Astrocyte of the spinal cord (primary cell): ENCODE measurements at regions not wholly inside any gene's neighbourhood (a gene's known extent, or its start where the extent isn't known, plus 50 kb on each side); places are given as distances from the start of the nearest gene placed in this dataset.

ENCODE experiments used
- DNase-seq: peaks from one replicate; pipeline ENCODE4 v3.0.0; 2011; ENCODE audit warnings: low read depth, low spot score
- H3K4me3 ChIP-seq: 2 replicates; pipeline ENCODE4 v1.5.1; 2011; ENCODE audit warnings: low read depth, mild to moderate bottlenecking, low read length, moderate library complexity
- in situ Hi-C: cut with HindIII; loops from 2 replicates; pipeline ENCODE4 v1.10.0; 2017; ENCODE audit warnings: low sequenced_read_pairs
- TF ChIP-seq, protein P1 (sequence below): IDR thresholded peaks from 2 replicates; pipeline ENCODE4 v1.5.1; 2012; ENCODE audit warnings: low read depth, mild to moderate bottlenecking, low read length, inconsistent platforms

DNA sequence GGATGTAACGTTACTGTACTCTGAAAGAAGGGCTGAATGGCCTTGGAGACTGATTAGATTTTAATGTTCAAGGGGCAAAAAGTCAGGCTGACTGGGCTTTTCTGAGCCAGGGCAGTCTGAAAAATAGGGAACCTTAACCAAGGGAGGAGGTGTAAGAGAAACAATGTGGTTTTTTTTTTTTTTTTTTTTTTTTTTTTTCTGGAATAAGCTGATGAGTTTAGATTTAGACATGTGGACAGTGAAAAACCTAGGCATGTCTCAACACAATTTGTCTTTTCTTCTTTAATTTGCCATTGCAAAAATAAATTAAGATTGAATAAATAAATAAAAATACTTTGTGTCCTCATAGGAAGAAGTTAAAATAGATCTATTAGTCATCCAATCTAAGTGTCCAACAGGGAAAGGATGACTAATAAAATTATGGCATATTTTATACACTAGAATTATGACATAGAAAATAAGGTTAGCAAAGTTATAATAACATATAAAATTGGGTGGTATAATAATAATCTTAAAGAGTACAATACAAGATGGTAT lies 237.6 kb upstream of the TRIB2 start:
- in situ Hi-C loops, result no loop called here
- TF ChIP-seq, protein P1, sequence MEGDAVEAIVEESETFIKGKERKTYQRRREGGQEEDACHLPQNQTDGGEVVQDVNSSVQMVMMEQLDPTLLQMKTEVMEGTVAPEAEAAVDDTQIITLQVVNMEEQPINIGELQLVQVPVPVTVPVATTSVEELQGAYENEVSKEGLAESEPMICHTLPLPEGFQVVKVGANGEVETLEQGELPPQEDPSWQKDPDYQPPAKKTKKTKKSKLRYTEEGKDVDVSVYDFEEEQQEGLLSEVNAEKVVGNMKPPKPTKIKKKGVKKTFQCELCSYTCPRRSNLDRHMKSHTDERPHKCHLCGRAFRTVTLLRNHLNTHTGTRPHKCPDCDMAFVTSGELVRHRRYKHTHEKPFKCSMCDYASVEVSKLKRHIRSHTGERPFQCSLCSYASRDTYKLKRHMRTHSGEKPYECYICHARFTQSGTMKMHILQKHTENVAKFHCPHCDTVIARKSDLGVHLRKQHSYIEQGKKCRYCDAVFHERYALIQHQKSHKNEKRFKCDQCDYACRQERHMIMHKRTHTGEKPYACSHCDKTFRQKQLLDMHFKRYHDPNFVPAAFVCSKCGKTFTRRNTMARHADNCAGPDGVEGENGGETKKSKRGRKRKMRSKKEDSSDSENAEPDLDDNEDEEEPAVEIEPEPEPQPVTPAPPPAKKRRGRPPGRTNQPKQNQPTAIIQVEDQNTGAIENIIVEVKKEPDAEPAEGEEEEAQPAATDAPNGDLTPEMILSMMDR, result no peak
- peak; percentile 44 for DNase-seq
- H3K4me3 ChIP-seq, result no peak overlapping the region

DNA sequence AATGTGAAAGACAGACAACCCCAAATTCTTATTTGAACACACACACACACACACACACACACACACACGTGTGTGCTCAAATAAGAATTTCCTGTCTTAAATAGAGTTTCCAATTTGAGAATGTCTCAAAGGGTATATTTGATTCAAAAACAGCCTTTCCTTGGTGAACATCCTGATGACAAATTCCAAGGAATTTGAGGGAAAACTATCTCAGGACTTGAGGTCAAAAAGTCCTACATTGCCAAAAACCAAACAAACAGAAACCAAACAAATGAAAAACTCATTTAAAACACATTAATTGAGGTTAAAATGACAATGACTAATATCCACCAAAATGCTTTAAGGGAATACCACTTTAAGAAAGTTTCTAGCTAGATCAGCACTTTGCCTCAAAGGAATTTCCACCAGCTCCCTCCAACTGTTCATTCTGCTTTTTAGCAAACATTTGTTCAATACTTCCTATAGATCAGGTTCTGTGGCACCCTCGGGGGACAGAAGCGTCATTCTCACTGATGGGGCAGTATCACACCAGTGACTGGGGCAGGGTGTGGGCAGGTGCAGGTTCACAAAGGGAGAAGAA lies 232.1 kb upstream of the TRIB2 start:
- peak; percentile 42 for DNase-seq
- no peak overlapping the region for H3K4me3 ChIP-seq
- TF ChIP-seq, protein P1, result no peak
- in situ Hi-C loops, result no loop called here

DNA sequence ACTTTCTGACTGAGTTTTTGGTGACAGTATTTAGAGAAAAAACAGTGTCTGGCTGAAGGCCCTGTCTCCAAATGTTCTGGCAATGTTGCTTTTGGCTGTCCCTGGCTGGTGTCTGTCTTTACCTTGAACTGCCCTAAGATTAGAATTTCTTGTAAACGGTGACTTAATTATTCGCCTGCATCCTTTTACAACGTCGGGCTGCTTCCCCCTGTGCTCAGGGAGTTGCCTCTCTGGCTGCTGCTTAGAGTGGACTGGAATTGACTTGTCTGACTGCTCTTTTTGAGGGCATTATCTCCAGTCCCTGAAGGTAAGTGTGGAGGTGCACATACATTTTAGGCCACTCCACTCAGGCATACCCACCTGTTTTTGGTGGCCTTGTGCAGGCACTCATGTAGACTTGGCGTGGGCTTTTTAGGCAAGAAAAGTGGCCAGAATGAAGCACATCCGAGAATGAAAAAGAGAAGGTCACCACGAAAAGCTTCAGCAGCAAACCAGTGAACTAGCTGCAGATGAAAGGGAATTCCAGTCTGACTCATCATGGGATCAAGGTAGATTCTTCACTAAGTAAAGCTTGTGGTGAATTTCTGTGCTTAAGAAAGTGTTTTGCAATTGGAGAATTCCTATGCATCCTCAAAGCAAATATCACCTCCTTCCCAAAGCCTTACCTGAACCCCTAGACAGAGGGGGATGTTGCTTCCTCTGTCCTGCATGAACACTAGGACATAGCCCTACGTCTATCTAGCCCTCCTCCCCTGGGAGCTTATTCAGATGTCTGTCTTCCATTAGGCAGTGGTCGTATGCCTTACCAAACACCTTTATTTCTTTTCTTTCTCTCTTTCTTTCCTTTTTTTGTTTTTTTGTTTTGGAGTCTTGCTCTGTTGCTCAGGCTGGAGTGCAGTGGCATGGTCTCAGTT lies 230.3 kb upstream of the TRIB2 start:
- in situ Hi-C loops, result no loop called here
- TF ChIP-seq, protein P1, result no peak
- H3K4me3 ChIP-seq, result no peak overlapping the region
- DNase-seq, result peak; percentile 55

DNA sequence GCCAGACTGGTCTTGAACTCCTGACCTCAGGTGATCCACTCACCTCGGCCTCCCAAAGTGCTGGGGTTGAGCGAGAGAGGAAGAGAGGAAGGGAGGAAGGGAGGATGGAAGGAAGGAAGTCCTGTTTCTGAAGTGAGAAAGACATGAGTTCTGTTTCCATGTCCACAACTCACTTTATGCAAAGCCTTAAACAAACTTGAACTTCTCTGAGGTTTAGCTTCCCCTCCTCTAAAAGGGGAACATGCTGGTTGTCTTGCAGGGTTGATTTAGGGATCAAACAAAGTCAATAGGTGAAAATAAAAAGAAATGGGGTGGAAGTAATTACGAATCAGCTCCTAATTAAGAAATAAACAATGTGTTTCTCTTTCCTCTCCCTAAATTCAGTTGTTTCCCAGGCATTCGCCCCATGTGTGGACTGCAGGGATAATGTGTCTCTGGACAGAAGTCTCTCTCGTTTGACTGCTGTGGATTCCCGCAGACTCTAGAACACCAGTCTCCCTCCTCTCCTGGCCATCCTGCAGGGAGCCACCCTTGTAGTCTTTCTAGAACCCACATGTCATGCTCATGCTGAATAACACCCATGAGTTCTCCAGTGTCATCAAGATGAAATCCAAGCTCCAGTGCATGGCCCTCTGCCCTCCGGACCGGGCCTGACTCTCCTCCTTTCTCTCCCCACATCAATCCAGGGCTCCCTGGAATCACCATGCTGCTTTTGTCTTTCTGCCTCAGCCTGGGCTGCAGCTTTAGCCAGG lies 229.3 kb upstream of the TRIB2 start:
- in situ Hi-C loops, result no loop called here
- TF ChIP-seq, protein P1, result no peak
- H3K4me3 ChIP-seq, result no peak overlapping the region
- no peak for DNase-seq

DNA sequence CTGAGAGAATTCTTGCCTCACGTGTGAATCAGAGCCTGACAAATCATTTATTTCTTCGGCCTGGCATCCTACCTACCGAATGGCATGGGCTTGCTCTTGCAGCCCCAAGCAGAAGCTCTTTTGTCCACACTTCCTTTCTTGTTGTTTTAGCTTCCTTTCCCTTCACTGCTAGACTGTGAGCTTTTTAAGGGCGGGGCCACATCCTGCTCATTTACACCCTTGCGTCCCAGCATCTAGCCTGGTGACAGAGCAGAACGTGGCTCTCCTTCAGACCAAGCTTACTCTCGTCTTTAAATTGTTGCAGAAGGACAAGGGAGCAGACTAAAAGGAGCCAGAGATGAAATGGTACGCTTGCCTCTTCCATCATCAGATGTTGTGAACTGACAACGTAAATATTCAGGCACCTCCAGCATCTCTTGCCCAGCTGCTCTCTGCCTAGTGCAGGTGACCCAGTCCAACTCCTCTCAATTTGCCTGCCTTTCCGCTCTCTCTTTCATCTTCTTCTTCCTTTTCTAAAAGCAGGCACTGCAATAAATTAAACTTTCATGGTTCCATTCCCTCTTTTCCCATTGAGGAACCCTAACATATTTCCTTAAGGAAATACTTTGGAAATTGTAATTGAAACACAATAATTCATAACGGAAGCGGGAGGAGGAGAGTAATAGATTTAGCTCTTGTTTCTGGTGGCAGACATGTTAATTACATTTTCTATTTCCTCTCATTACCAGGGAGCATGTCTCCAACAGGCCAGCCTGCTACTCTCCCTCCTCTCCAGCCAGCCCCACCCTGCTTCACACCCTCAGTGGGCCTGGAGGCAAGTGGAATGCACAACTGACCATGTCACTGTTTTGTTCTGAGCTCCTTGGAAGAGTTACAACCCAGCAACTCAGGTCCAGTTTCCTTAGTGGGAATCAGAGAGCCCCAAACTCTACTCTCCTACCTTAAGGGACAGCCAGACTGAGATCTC lies 228.1 kb upstream of the TRIB2 start:
- in situ Hi-C loops, result no loop called here

More for the DNA sequence above, 228.1 kb upstream of the TRIB2 start:
- no peak overlapping the region for H3K4me3 ChIP-seq
- TF ChIP-seq, protein P1, result no peak
- DNase-seq, result no peak
